HG02938 (cell line): ENCODE measurements at regions not wholly inside any gene's neighbourhood (a gene's known extent, or its start where the extent isn't known, plus 50 kb on each side); places are given as distances from the start of the nearest gene placed in this dataset.

Experiments used
- ATAC-seq: cut with Tn5 transposase; IDR thresholded peaks from one replicate; pipeline ENCODE4 v1.9.1; 2021; ENCODE audit warnings: mild to moderate bottlenecking, moderate library complexity; ENCODE audit not compliant: unreplicated experiment

DNA sequence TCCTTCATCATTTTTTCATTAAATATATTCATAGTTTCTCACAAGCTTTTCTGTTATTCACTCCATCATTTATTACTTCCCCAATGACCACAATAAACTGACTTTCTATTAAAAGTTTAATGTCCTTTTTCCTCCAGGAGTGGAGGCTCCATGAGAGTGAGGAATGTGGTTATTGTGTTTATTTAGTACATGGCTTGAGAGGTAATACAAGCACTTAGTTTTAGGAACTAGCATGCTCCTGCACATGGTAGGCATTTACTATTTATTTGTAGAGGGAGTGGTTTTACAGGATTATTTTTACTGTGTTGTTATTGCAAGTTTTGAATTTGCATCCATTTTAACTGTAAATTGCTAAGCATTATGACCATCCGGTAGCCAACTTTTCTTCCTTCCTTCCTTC is 412.9 kb upstream of the SUCLG2 start:
- no peak for ATAC-seq

DNA sequence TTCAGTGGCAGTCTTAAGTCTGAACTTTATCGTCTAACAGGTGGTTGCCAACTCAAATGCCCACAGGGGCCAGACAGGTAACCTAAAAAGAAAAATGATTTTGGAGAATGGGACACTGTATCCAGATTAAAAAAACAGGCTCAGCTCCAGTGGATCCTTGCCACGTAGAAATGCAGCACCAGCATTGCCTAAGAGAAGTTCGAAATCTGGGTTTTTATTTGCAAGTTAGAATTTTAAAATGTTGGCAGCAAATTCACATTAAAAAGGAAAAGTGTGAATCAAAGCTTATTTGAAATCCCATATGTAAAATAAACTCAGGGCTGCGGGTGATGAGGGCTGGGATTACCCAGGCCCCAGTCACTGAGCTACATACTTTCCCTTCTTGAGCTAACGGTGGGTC is 408.5 kb upstream of the SUCLG2 start:
- ATAC-seq: no peak

DNA sequence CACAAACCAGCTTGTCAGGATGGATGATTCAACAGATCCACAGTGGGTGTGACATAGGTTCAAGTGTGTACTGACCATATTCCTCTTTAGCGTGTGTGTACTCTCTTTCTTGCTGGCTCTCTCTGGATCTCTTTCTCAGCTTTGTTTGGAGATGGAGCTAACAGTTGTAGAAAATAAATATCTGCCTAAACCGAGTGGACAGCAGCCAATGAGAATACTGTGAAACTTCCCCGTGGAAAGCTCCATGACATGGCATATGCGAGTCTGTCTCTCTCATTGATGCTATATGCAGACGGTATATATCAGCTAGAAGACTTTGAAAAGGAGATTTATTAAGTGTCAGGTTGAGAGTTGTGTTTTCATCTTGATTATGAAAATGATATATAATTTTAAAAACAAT is 406.5 kb upstream of the SUCLG2 start:
- ATAC-seq: no peak

DNA sequence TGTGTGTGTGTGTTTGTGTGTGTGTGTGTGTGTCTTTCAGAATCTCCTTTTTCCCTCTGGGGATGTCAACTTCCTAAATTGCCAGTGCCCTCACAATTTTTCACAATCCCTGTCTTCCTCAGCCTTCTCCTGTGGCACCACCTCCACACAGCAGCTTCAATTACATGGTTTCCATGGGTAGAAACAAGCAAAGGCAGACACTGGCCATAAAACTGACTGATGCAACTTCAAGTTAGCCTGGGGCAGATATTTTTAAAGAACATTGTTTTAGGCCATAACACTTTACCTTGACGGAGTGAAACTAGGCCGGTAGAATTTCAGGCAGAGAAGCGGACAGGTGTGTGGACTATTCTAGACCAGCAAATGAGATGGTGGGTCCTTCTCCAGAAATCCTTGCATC is 405.8 kb upstream of the SUCLG2 start:
- ATAC-seq: no peak

DNA sequence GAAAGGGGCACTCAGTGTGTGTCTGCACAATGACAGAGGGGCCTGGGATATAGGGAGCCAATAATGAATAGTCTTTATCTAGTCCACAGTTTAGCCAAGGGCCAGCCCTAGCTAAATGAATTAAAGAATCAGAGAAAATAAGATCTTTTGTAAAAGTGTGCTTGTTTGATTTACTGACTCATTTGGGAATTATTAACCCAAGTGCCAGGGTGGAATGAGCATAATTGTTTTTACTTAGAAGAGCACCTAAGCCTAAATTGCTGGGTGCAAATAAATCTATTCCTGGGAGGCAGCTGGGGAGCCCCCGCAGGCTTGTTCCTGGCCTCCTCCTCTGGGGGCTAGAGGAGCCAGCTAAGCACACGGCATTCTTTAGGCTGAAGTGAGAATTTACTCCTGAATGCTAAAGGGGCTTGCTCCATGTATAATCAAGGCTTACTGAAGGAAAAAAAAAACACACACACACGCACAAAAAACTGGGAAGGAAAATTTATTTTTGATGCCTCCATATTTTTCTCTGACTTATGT is 405.3 kb upstream of the SUCLG2 start:
- no peak for ATAC-seq

DNA sequence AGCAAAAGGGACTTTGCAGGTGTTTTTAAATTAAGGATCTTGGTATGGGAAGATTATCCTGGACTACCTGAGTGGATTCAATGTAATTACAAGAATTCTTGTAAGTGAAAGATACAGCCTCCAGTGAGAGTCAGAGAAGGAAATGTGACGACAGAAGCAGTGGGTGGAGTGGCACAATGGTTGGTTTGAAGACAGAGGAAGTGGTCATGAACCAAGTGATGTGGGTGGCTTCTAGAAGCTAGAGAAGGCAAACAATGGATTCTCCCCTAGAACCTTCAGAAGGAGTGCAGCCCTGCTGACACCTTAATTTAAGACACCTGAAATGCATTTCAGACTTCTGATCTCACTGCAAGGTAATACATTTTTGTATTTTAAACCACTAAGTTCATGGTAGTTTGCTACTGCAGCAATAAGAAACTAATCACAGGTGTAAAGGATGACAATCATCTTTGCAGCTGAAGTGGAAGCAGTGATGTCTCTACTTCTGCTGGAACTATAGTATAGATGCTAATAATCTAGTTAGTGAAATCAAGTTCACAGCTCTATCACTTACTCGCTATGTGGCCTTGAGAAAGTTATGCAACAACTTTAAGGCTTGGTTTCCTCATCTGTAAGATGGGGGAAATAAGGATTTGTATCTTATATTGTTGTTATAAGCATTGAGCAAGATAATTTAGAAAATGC is 403.4 kb upstream of the SUCLG2 start:
- no peak for ATAC-seq

DNA sequence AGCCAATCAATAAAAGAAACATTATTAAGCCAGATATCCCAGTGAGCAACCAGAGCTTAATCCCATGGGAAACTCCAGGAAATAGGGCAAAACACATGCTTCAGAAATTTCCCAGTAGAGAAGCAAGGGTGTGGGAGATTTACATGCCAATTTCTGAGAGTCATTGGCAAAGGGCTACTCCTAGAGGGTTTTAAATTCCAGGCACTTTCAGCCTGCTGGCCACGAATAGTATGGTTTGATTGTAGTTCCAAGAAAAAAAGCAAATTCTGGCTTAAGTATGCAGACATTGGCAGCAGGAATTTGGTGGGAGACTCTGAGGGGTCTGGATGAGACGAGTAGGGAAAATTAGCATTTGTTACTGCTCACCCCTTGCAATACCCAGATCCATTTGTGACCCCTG is 402.1 kb upstream of the SUCLG2 start:
- ATAC-seq: no peak

DNA sequence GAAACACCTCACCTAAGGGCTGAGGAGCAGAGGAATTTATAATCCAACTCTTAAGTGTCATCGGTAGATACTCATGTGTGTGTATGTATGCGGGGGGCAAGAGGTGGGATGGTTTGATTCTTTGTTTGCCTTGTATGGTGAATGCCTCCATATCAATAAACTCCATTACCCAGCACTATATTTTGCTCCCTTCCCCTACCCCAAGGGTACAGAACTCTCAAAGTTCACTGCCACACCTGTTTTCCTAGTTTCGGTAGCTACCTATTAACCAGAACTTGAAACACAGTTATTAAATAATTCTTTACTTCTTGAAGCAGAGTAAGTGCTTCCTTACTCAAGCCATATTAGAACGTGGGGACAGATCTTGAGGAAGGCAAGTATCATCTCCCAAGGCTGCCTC is 400.8 kb upstream of the SUCLG2 start:
- no peak for ATAC-seq

DNA sequence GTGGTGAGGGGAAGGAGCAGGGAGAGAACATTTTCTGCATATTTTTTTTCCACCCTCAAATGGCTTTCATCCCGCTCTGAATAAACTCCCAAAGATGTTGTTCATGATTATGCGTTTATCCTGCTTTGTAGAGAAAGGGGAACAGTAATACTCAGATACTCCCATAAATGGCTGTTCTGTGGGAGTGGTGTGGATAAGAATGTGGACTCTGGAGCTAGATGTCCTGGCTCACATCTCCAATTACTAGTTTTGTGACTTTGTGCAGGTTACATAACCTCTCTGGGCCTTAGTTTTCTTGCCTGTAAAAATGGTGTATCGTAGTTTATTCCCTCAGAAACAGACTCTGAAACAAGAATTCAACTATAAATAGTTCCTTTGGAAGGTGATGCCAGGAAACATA is 395.4 kb upstream of the SUCLG2 start:
- no peak for ATAC-seq

DNA sequence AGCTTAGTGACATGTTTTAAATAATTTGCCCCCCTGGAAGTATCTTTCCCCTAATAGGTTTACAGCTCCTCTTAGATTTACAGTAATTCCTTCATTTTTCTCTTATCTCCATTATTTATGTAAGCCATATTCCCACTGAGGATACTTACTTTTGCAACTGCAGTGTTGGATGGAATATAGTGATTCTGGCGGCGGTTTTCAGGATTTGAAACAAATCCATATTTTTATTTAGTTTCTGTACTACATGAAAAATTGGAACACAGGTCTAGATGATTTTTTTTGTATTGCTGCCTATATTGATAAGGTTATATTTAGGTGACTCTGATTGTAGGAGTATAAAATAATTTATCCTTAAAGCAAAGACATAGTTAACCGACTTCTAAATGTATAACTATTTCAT is 391.6 kb upstream of the SUCLG2 start:
- ATAC-seq: no peak

DNA sequence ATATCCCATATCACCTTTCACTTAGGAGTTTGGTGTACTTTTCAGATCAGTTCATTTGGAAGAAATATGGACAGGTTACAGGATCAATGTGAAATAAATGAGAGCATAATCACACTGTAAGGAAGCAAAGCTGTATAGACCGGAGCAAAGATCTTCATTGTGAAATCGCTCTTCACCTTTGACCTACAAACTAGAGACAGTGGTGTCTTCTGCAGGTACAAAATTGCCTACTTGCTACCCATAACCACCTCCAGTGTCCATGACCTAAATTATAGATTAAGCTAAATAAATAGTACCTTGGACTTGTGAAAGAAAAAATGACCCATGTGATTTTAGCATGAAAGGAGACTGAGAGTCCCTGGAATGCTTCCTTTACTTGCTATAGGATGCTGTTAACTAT is 379.5 kb upstream of the SUCLG2 start:
- no peak for ATAC-seq

DNA sequence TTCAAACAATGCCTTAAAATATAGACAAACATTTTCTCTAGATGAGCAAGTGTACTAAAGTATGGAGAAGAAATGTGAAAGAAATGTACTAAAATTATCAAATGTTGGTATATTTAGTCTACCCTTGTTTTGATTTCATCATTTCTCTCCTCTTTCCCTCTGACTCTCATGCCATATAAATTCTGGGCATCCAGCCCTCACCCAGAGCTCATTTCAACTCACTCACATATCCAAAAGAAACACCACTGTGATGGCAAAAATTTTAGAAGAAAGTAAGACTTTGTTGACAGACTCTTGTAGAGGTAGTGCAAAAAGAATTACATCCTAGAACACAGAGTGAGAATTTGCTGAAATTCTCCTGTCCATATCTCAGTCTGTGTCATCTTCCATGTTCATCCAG is 377.8 kb upstream of the SUCLG2 start:
- no peak for ATAC-seq

DNA sequence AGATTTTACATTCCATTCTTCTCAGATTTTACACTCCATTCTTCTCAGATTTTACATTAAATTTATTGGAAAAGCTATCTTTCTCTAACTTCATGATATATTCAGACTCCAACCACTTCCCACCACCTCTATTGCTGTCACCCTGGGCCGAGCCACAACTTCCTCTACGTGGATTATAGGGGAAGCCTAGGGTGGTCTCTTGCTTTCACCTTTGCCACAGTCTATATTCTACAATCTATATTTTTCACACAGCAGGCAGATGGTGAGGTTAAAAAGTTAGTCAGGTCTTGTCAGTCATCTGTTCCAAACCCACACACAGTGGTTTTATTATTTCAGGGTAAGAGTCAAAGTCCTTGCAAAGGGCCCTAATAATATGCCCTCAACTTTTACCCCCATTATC is 370.8 kb upstream of the SUCLG2 start:
- no peak for ATAC-seq

DNA sequence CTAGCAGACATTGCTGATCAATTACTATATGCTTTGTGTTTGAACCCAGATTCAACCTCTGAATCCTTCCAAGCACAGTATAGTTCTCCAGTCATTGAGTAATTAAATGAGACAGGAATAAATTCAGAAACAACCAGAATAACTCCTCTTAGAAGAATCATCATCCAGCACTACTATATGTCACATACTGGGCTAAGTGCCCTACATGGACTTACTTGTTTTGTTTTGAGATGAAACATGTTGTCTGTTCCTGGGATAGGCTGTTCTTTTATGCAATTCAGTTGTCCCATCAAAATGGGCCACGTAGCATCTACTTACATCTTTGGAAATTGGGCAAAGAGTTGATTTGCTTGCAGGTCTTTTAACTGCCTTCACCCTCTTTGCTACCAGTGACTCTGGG is 365.5 kb upstream of the SUCLG2 start:
- no peak for ATAC-seq

DNA sequence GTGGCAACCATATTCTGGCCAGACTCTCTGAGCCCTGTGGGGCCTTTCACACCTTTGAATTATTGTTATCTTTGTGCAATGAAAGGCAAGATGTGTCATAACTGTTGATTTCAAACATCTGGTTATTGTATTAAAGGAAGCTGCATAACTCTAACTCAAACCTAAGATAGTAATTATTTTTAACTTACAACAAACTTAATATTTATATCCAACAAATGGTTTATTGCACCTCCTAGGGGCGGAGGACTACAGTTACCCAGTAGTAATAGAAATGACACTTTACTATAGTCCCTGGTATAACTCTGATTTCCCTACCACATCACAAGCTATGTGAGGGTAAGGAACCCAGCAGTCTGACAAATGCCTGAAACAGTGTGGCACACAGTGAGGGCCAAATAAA is 363.9 kb upstream of the SUCLG2 start:
- ATAC-seq: no peak

DNA sequence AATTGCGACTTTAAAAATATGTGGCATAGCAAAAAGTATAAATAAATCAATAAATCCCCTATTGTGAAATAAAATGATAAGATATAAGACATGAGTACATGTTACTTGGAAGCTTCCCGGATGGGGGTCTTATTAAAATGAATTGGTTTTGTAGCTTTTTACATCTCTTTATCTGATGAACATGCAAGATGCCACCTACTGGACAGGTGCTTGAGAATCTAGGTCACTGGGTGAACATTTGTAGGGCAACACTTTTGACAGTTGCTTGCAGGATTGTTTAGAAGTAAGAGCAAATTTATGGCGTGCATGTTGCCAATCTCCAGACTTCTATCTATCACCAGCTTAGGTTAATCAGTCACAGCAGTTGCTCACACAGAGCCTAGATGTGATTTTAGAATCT is 362.7 kb upstream of the SUCLG2 start:
- ATAC-seq: no peak

DNA sequence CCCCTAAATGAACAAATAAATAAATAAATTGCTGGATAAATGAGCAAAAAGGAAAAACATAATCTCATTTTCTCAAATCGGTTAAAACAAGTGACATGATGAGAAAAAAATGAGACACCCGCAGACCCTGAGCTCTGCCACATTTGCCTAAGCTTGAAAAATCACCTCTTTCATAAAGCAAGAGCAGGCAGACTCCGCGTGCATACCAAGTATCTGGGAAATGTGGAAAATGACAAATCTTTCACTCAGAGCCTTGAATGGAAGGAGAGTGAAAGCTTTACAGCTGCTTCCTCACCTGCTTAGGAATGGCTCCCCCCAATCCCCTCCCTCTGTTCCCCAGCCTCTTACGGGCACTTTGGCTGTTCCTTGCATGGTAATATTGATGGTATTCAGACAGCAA is 355.5 kb upstream of the SUCLG2 start:
- ATAC-seq: no peak

DNA sequence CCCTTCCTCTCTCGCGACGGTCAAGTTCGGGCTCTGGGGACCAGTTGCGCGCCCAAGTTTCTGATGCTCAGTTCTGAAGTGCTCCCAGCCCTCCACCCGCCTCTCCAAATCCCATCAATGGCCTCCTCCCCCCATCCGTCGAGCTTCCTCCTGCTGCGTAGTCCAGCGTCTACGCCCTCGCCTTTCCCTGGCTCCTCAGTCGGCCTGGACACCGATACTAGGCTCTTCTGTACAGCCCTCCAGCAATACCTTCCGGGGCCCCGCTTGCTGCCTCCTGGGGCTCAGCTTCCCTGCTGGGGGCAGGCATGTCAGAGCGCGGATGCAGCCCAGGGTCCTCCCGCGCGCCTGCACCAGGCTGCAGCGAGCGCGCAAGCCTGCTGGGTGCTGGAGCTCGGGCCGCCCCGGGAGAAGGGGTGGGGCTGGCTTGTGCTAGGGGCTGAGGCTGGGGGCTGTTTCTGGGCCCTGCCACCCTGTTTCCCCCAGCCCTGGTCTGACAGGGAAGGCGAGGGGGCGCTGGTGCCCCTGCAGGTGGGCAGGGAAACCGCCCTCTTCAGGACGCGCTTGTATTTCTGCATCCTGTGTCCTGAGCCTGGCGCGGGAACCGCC is 353.3 kb upstream of the SUCLG2 start:
- no peak for ATAC-seq

DNA sequence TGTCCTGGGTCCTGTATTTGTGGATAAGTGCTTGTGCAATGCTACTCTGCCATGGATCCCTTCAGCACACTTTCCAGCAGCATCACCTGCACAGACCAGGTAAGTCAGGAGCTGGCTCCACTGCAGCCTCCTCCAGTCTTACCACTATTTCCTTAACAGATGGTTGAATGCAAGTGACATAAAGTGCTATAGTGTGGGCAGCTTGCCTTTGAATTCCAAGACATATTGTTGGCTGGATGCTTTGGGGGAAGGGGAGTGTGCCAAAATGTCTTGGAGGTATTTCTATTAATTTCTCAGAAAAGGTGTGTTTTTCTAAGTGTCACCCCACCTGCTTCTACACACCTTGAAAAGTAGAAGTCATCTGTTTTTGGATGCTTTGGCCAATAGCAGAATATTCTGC is 352.2 kb upstream of the SUCLG2 start:
- ATAC-seq: no peak

DNA sequence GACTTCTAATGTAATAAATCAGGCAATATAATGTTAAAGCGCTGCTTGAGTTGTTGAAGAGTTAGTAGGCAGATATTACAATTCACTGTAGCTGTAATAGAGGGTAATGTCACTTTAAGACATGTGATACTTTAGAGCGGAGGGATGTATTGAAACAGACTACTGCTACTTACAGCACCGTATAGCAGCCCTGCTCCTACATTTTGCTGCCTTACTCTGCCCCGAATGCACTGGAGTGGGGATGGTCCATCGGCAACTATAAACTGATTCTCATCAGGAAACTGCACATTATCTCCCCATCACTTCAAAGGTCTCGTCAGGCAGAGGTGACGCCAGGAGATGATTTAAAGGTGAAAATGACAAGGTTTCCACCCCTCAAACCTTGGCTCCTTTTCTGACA is 349.7 kb upstream of the SUCLG2 start:
- no peak for ATAC-seq

DNA sequence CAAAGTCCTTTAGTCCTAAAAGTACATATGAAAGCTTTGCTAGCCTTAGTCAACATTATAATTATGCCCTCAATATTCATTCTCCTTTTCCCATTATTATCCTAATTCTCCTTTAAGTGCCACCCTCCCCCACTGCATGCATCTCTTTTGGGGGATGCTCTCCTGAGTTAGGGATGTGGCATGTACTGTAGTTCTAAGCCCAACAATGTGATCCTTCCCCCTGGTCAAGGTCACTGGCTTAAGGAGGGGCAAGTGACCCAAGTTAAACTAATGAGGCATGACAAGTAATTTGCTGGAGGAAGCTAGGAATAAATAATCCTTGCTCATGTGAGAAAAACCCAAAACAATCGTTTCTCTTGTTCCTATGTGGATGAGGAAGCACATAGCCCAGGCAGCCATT is 343.9 kb upstream of the SUCLG2 start:
- ATAC-seq: no peak

DNA sequence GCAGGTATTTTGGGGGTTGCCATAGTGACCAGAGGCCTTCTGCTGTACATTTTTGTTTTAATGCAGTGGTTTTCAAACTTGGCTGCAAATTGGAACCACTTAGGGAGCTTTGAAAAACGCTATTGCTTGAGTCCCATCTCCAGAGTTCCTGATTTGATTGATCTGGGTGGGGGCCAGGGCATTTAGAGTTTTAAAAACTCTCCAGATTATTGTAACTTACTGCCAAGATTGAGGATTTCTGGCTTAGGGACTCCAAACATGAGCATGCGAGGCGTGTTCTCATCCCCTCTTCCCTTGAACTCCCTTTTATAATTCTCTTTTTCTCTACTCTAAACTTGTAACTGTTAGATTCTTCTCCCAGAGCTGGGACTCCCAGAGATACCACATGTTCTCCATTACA is 340.8 kb upstream of the SUCLG2 start:
- ATAC-seq: no peak

DNA sequence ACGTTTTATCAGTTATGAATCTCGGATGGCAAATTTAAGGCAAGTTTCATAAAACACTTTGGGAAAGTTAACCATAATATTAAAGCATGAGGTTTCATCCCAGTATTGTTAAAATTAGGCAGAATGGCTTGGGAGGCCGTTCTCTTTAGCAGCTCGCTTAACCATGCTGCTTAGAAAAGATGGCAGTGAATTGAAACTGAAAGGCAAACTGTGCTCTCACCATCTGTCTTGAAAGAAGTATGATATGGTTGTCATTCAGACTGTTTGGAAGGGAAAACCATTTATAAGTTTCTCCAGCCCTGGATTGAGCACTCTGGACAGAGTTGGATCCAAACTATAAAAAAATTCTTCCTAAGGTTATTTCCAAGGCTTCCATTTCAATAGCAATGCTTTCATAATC is 332.3 kb upstream of the SUCLG2 start:
- ATAC-seq: no peak
